Esophagus muscularis mucosa (tissue), 3 donors: ENCODE measurements at regions not wholly inside any gene's neighbourhood (a gene's known extent, or its start where the extent isn't known, plus 50 kb on each side); places are given as distances from the start of the nearest gene placed in this dataset.
"Not testable (repeated sequence)": the region's sequence is repeated elsewhere in the genome, so short reads cannot be mapped to it uniquely, and the experiment has no call there.

Experiments used
- POLR2A ChIP-seq: fragments of 450-650 bp; IDR thresholded peaks from one replicate; pipeline ENCODE4 v1.6.1; 2017; ENCODE audit warnings: antibody characterized with exemption, moderate library complexity, mild to moderate bottlenecking, low read depth
- TF ChIP-seq, protein P1 (sequence below), 3 experiments: fragments of 200-600 bp in 2 of 3; fragments of 450-650 bp in 1 of 3; sonication (generic) in 2 of 3; IDR thresholded peaks; one replicate each; pipeline ENCODE4 v1.5.1; 2017 to 2019; ENCODE audit warnings: antibody characterized with exemption in 3 of 3, mild to moderate bottlenecking in 2 of 3, moderate library complexity in 1 of 3

DNA sequence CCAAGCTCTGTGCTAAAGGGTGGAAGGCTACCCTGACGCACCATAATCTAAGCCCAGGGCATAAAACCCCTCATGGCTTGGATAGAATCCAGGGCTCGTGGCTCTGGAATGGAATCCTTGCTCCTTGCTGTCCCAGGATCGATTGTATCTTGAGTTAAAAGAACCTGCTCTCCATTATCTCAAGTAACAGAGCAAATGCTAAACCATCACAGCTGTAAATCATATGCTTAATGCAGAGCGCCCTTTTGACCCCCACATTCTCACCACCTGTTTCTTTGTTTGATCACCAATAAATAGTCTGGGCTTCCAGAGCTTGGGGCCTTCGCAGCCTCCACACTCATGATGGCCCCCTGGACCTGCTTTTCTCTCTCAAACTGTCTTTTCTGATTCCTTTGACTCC, 299.3 kb upstream of the MGAT4C start:
- TF ChIP-seq, protein P1, sequence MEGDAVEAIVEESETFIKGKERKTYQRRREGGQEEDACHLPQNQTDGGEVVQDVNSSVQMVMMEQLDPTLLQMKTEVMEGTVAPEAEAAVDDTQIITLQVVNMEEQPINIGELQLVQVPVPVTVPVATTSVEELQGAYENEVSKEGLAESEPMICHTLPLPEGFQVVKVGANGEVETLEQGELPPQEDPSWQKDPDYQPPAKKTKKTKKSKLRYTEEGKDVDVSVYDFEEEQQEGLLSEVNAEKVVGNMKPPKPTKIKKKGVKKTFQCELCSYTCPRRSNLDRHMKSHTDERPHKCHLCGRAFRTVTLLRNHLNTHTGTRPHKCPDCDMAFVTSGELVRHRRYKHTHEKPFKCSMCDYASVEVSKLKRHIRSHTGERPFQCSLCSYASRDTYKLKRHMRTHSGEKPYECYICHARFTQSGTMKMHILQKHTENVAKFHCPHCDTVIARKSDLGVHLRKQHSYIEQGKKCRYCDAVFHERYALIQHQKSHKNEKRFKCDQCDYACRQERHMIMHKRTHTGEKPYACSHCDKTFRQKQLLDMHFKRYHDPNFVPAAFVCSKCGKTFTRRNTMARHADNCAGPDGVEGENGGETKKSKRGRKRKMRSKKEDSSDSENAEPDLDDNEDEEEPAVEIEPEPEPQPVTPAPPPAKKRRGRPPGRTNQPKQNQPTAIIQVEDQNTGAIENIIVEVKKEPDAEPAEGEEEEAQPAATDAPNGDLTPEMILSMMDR (IDR thresholded peaks at IDR 0.05) = not testable (repeated sequence)
- TF ChIP-seq POLR2A = not testable (repeated sequence)
